SK-N-MC (cell line): ENCODE measurements at regions not wholly inside any gene's neighbourhood (a gene's known extent, or its start where the extent isn't known, plus 50 kb on each side); places are given as distances from the start of the nearest gene placed in this dataset.

Source experiments
- DNase-seq: peaks from one replicate; pipeline ENCODE4 v3.0.0-alpha.2; 2011; ENCODE audit warnings: low read depth, low spot score
- H3K27ac ChIP-seq: fragments of 200-600 bp; sonication (generic); 2 replicates; pipeline ENCODE4 v1.5.1; 2016; ENCODE audit warnings: mixed run types
- H3K36me3 ChIP-seq: fragments of 200-600 bp; sonication (generic); 2 replicates; pipeline ENCODE4 v1.6.1; 2017; ENCODE audit warnings: antibody characterized with exemption, low read length, mixed read lengths; ENCODE audit not compliant: insufficient read depth
- H3K4me3 ChIP-seq: fragments of 200-600 bp; sonication (generic); 2 replicates; pipeline ENCODE4 v1.5.1; 2016
- H3K9ac ChIP-seq: fragments of 200-600 bp; sonication (generic); 2 replicates; pipeline ENCODE4 v1.8.0; 2017; ENCODE audit warnings: mixed run types, mixed read lengths; ENCODE audit not compliant: insufficient read length
- H3K9me3 ChIP-seq: fragments of 200-600 bp; sonication (generic); 2 replicates; pipeline ENCODE4 v1.6.1; 2017; ENCODE audit warnings: low read depth, mild to moderate bottlenecking, antibody characterized with exemption, low read length, moderate library complexity, mixed read lengths
- EZH2 ChIP-seq: fragments of 200-600 bp; sonication (generic); IDR thresholded peaks from one replicate; pipeline ENCODE4 v1.6.1; 2017; ENCODE audit warnings: antibody characterized with exemption
- FOXP2 ChIP-seq: optimal IDR thresholded peaks from 2 replicates; pipeline ENCODE3; 2011; ENCODE audit warnings: mild to moderate bottlenecking, moderate library complexity; ENCODE audit not compliant: insufficient read depth; ENCODE audit errors: extremely low read length, control extremely low read depth
- POLR2AphosphoS5 ChIP-seq: IDR thresholded peaks from 2 replicates; pipeline ENCODE4 v1.6.1; 2012; ENCODE audit warnings: mild to moderate bottlenecking, low read depth, low read length, borderline replicate concordance

- H3K9me3 ChIP-seq, result no peaks in the 10 kb centered on the region
- H3K4me3 ChIP-seq, result no peak overlapping the region
- H3K27ac ChIP-seq, result no peak overlapping the region
- H3K36me3 ChIP-seq, result no peaks in the 10 kb centered on the region
- DNase-seq, result no peak
- no peak for TF ChIP-seq EZH2
- no peak for TF ChIP-seq FOXP2
- no peak for TF ChIP-seq POLR2AphosphoS5
- no peak overlapping the region for H3K9ac ChIP-seq
These were observed 51.8 kb upstream of the LINGO1 start for GRCh38 chr15:77684341-77685081.

GRCh38 chr15:77682564-77682963 lies 49.9 kb upstream of the LINGO1 start:
- H3K36me3 ChIP-seq, result no peaks in the 10 kb centered on the region
- TF ChIP-seq EZH2 (no peak), FOXP2 (no peak), POLR2AphosphoS5 (no peak)
- DNase-seq, result no peak
- no peak overlapping the region for H3K27ac ChIP-seq
- no peak overlapping the region for H3K9ac ChIP-seq
- no peak overlapping the region for H3K4me3 ChIP-seq
- no peaks in the 10 kb centered on the region for H3K9me3 ChIP-seq
